IMR-90 (cell line): ENCODE measurements at regions not wholly inside any gene's neighbourhood (a gene's known extent, or its start where the extent isn't known, plus 50 kb on each side); places are given as distances from the start of the nearest gene placed in this dataset.

Source experiments
- ATAC-seq: fragments of 200-7000 bp; cut with Tn5 transposase; 2 replicates; pipeline ENCODE4 v1.9.1; 2020; ENCODE audit warnings: low read depth, mild to moderate bottlenecking, moderate library complexity
- BruUV-seq: library from RNA; stranded (reverse); fragments of 400-500 nt; replicated peaks from 2 replicates; lab custom pipeline; 2021; lab: Mats Ljungman, UMichigan
- CTCF ChIA-PET: fragments of 300-600 bp; formaldehyde crosslinking; extraction: SDS; loops from one replicate; lab custom pipeline; 2021; ENCODE audit warnings: antibody characterized with exemption; lab: Yijun Ruan, JAX
- POLR2A ChIA-PET: fragments of 300-600 bp; sonication (Branson Sonifier 250); formaldehyde crosslinking; loops from one replicate; lab custom pipeline; 2022; ENCODE audit warnings: antibody characterized with exemption; ENCODE audit not compliant: unreplicated experiment; lab: Charles Lee
- DNase-seq: peaks from one replicate; pipeline ENCODE4 v3.0.0; 2013
- H2AFZ ChIP-seq: replicated peaks from 2 replicates; pipeline ENCODE3; 2013; ENCODE audit warnings: low read length, mild to moderate bottlenecking; ENCODE audit not compliant: poor library complexity
- H2AK5ac ChIP-seq: 2 replicates; pipeline ENCODE4 v1.6.1; 2013; ENCODE audit warnings: low read depth, low read length, inconsistent platforms
- H2AK9ac ChIP-seq: replicated peaks from 2 replicates; pipeline ENCODE3; 2013; ENCODE audit warnings: mild to moderate bottlenecking, low read depth, low read length, moderate library complexity; ENCODE audit not compliant: poor library complexity
- H2BK120ac ChIP-seq: 2 replicates; pipeline ENCODE4 v1.6.1; 2013; ENCODE audit warnings: low read depth, low read length, inconsistent platforms
- H2BK15ac ChIP-seq: 3 replicates; pipeline ENCODE4 v1.6.1; 2013; ENCODE audit warnings: low read depth, low read length, inconsistent platforms
- H2BK20ac ChIP-seq: 2 replicates; pipeline ENCODE4 v1.6.1; 2013; ENCODE audit warnings: low read depth, mild to moderate bottlenecking, inconsistent platforms, low read length, moderate library complexity
- H2BK5ac ChIP-seq: 2 replicates; pipeline ENCODE4 v1.6.1; 2013; ENCODE audit warnings: mild to moderate bottlenecking, low read depth, low read length, inconsistent platforms; ENCODE audit not compliant: poor library complexity, severe bottlenecking
- H3K14ac ChIP-seq: replicated peaks from 2 replicates; pipeline ENCODE4 v1.6.1; 2013; ENCODE audit warnings: low read depth, low read length, inconsistent platforms
- H3K18ac ChIP-seq: 2 replicates; pipeline ENCODE4 v1.6.1; 2013; ENCODE audit warnings: low read depth, low read length, control low read depth
- H3K23ac ChIP-seq: 2 replicates; pipeline ENCODE4 v1.6.1; 2013; ENCODE audit warnings: low read depth, low read length, inconsistent platforms
- H3K27ac ChIP-seq: 2 replicates; pipeline ENCODE4 v1.5.1; 2013; ENCODE audit warnings: mild to moderate bottlenecking, control low read depth, low read length; ENCODE audit not compliant: insufficient read depth
- H3K27me3 ChIP-seq: 2 replicates; pipeline ENCODE4 v1.6.1; 2013; ENCODE audit warnings: low read length; ENCODE audit not compliant: control insufficient read depth, insufficient read depth
- H3K36me3 ChIP-seq: 2 replicates; pipeline ENCODE4 v1.6.1; 2013; ENCODE audit warnings: low read length, mixed read lengths; ENCODE audit not compliant: control insufficient read depth, insufficient read depth
- H3K4ac ChIP-seq: 2 replicates; pipeline ENCODE4 v1.6.1; 2013; ENCODE audit warnings: low read depth, low read length, inconsistent platforms
- H3K4me1 ChIP-seq: 2 replicates; pipeline ENCODE4 v1.6.1; 2013; ENCODE audit warnings: low read length, mixed read lengths; ENCODE audit not compliant: control insufficient read depth, insufficient read depth
- H3K4me2 ChIP-seq: 2 replicates; pipeline ENCODE4 v1.6.1; 2013; ENCODE audit warnings: low read depth, mild to moderate bottlenecking, control low read depth, low read length, moderate library complexity
- H3K4me3 ChIP-seq: 2 replicates; pipeline ENCODE4 v1.5.1; 2013; ENCODE audit warnings: low read depth, mild to moderate bottlenecking, control low read depth, low read length, moderate library complexity; ENCODE audit not compliant: insufficient read depth
- H3K56ac ChIP-seq: 2 replicates; pipeline ENCODE4 v1.6.1; 2013; ENCODE audit warnings: low read length, inconsistent platforms; ENCODE audit not compliant: insufficient read depth; ENCODE audit errors: extremely low read depth
- H3K79me1 ChIP-seq, 2 experiments: 2 replicates each; pipeline ENCODE4 v1.6.1; 2013; ENCODE audit warnings: low read length in 2 of 2, inconsistent platforms in 1 of 2, low read depth in 1 of 2
- H3K9ac ChIP-seq: 2 replicates; pipeline ENCODE4 v1.6.1; 2013; ENCODE audit warnings: low read depth, low read length, control low read depth
- H3K9me1 ChIP-seq: 2 replicates; pipeline ENCODE4 v1.6.1; 2013; ENCODE audit warnings: low read length, inconsistent platforms; ENCODE audit not compliant: insufficient read depth
- H3K9me3 ChIP-seq: 2 replicates; pipeline ENCODE4 v1.6.1; 2013; ENCODE audit warnings: low read length; ENCODE audit not compliant: control insufficient read depth, insufficient read depth
- H4K20me1 ChIP-seq: 2 replicates; pipeline ENCODE4 v1.6.1; 2013; ENCODE audit warnings: low read length, inconsistent platforms; ENCODE audit not compliant: insufficient read depth
- H4K5ac ChIP-seq: 2 replicates; pipeline ENCODE4 v1.6.1; 2013; ENCODE audit warnings: mild to moderate bottlenecking, low read depth, low read length, control low read depth
- H4K8ac ChIP-seq, 2 experiments: 2 replicates each; pipeline ENCODE4 v1.6.1; 2013; ENCODE audit warnings: low read depth in 2 of 2, low read length in 2 of 2, control low read depth in 1 of 2, inconsistent platforms in 1 of 2
- H4K91ac ChIP-seq: 2 replicates; pipeline ENCODE4 v1.6.1; 2013; ENCODE audit warnings: low read depth, low read length, inconsistent platforms; ENCODE audit not compliant: insufficient read depth
- ELK1 ChIP-seq: fragments of 150-350 bp; IDR thresholded peaks from 2 replicates; pipeline ENCODE4 v1.6.1; 2016; ENCODE audit warnings: low read depth, mild to moderate bottlenecking, low read length, moderate library complexity, borderline replicate concordance
- FOS ChIP-seq: fragments of 150-350 bp; IDR thresholded peaks from 2 replicates; pipeline ENCODE4 v1.6.1; 2016; ENCODE audit warnings: low read depth, low read length
- POLR2A ChIP-seq: IDR thresholded peaks from 2 replicates; pipeline ENCODE4 v1.6.1; 2012; ENCODE audit warnings: mild to moderate bottlenecking, low read depth, low read length
- WGBS, 2 experiments: methylation state at CpG; one replicate each; pipeline versions ENCODE4 v1.1.5 to v1.1.7; 2013; ENCODE audit warnings: missing lambda C conversion rate in 2 of 2; ENCODE audit not compliant: insufficient read length in 1 of 2; ENCODE audit errors: extremely low coverage in 2 of 2; 5-methylcytosine and 5-hydroxymethylcytosine counted together
- dilution Hi-C: fragments of 300-500 bp; cut with HindIII; formaldehyde crosslinking; loops from one replicate; pipeline ENCODE4 v1.14.3; 2018; ENCODE audit warnings: low sequenced_read_pairs; ENCODE audit not compliant: unreplicated experiment
- in situ Hi-C: fragments of 300-500 bp; cut with MboI; formaldehyde crosslinking; loops from 3 replicates; pipeline ENCODE4 v1.14.3; 2019; ENCODE audit warnings: low sequenced_read_pairs, inconsistent platforms, mixed read lengths
- intact Hi-C: fragments of 100-400 bp; cut with micrococcal nuclease; formaldehyde crosslinking; loops from 2 replicates; pipeline ENCODE4 v1.10.0; 2022

DNA sequence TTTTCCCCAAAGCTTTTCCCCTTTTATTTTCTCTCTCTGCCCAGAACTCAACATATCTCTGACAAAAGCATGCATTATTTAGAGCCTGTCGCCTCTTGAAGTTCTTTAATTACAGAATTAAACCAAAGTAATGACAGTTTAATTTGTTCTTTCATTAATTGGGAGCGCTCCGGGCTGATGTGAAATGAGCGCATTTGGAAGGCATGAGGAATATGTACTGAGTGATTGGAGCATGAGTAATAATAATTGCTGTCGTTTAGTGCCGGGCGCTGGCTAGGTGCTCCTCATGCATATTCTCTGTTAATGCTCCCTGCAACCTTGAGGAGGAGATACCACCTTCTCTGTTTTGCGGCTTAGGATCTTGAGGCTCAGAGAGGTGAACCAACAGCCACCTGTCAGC, 120.5 kb downstream of the SLC25A47 start:
- Histone ChIP-seq H4K5ac (no peak overlapping the region), H2AFZ (no peak overlapping the region), H2BK120ac (no peak overlapping the region), H3K14ac (no peak overlapping the region), H4K20me1 (peaks cover 26% of the 10 kb centered on the region), H3K4me2 (peak overlapping the region; percentile 7; the same call in 1 of the 2 replicates), H3K4me3 (no peak overlapping the region), H2AK9ac (peak overlapping the region; percentile 11), H3K27me3 (no peaks in the 10 kb centered on the region), H4K91ac (no peak overlapping the region), H3K27ac (no peak overlapping the region), H3K4ac (no peak overlapping the region), H3K4me1 (peaks cover 29% of the 10 kb centered on the region), H3K9ac (no peak overlapping the region), H3K18ac (no peak overlapping the region), H2BK15ac (no peak overlapping the region), H2AK5ac (peak overlapping the region; percentile 32; the same call in 1 of the 2 replicates), H2BK5ac (no peak overlapping the region), H2BK20ac (no peak overlapping the region), H3K56ac (no peak overlapping the region), H3K23ac (no peak overlapping the region), H3K9me1 (peaks cover 19% of the 10 kb centered on the region), H4K8ac (no peak overlapping the region), H3K36me3 (no peaks in the 10 kb centered on the region), H3K79me1 (peaks cover 7 to 43% of the 10 kb centered on the region in 2 experiments; a peak in 3 of 4 replicates), H3K9me3 (no peaks in the 10 kb centered on the region)
- intact Hi-C loops (no loop called here), in situ Hi-C loops (no loop called here), dilution Hi-C loops (no loop called here)
- WGBS, 2 experiments: 80% methylated on average over 1 of the region's 8 CpGs; no CpG with 5 or more reads in 1 of the 2 experiments
- peak; percentile 41 for DNase-seq
- TF ChIP-seq FOS (0 out of 2 replicates have a peak, but pooled peaks have one; percentile 29), POLR2A (no peak), ELK1 (no peak)
- ChIA-PET CTCF (no interaction called here), POLR2A (no interaction called here)
- BruUV-seq: no TSS peak
- ATAC-seq: peak; percentile 69
